Prostate gland (tissue), 2 donors: ENCODE measurements at regions not wholly inside any gene's neighbourhood (a gene's known extent, or its start where the extent isn't known, plus 50 kb on each side); places are given as distances from the start of the nearest gene placed in this dataset.

Experiments
- DNase-seq: peaks from one replicate; pipeline ENCODE4 v3.0.0-alpha.2; 2019; ENCODE audit warnings: low spot score
- H3K27ac ChIP-seq, 2 donors: fragments of 200-600 bp; sonication (generic); 2 replicates each; pipeline ENCODE4 v1.5.1; 2017 to 2019
- H3K27me3 ChIP-seq: fragments of 200-600 bp; sonication (generic); replicated peaks from 2 replicates; pipeline ENCODE4 v1.5.1; 2019; ENCODE audit not compliant: insufficient read depth
- H3K36me3 ChIP-seq, 2 donors: fragments of 200-600 bp; sonication (generic); 1 replicate in 1 of 2; 2 replicates in 1 of 2; pipeline versions ENCODE4 v1.5.1 to v1.8.1; 2017 to 2019
- H3K4me1 ChIP-seq: fragments of 200-600 bp; sonication (generic); replicated peaks from 2 replicates; pipeline ENCODE4 v1.5.1; 2019
- H3K4me3 ChIP-seq, 2 donors: fragments of 200-600 bp; sonication (generic); 2 replicates each; pipeline ENCODE4 v1.5.1; 2017 to 2019
- H3K9me3 ChIP-seq: fragments of 200-600 bp; sonication (generic); 2 replicates; pipeline ENCODE4 v1.5.1; 2017
- CTCF ChIP-seq, 4 experiments: fragments of 200-600 bp in 2 of 4; fragments of 450-650 bp in 2 of 4; sonication (generic) in 2 of 4; IDR thresholded peaks; 1 replicate in 3 of 4; 2 replicates in 1 of 4; pipeline ENCODE4 v1.5.1; 2016 to 2019; ENCODE audit warnings: antibody characterized with exemption in 4 of 4, mild to moderate bottlenecking in 2 of 4, moderate library complexity in 2 of 4
- POLR2A ChIP-seq: fragments of 450-650 bp; IDR thresholded peaks from one replicate; pipeline ENCODE4 v1.6.1; 2016; ENCODE audit warnings: antibody characterized with exemption, mild to moderate bottlenecking
- POLR2AphosphoS5 ChIP-seq: sonication (generic); formaldehyde crosslinking; IDR thresholded peaks from one replicate; pipeline ENCODE4 v1.6.1; 2017; ENCODE audit warnings: antibody characterized with exemption
- WGBS: methylation state at CpG from one replicate; pipeline ENCODE4 v1.1.5; 2018; 5-methylcytosine and 5-hydroxymethylcytosine counted together
- intact Hi-C: fragments of 100-400 bp; cut with DNase I; formaldehyde crosslinking; loops from one replicate; pipeline ENCODE4 v1.14.2; 2022

- no peak for DNase-seq
These were observed 1183.6 kb downstream of the BRD1 start for GRCh38 chr22:48644108-48644507.

DNA sequence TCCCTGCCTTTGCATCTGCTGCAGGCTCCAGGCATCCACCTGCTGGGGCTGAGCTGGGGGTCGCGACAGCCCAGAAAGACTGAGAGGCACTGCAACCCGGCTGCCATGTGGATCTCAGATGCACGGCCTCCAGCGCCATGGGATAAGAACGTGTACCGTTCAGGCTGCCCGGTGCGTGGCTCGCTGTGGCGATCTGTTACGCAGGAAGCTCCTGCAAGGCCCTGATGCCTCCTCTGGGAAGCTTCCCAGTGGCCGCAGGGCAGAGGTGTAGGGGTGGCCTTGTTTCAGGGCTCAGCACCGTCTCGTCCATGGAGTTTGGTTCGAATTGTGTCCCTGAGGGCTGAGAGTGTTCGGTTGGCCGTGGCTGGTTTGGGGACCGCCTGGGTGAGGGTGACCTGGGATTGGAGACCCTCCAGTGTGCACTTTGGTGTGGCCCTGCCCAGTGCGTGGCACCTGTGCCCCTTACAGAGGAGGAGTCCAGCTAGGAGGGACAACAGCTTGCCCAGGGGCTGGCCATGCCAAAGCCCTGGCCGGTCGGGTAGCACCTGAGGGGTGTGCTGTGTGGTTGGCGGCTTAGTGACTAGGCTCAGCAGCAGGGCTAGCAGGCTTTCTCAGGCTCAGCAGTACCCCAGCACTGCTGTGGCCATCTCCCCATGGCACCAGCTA lies 1184.5 kb downstream of the BRD1 start:
- no peak for TF ChIP-seq POLR2AphosphoS5
- TF ChIP-seq POLR2A: no peak
- no peak for TF ChIP-seq CTCF (IDR thresholded peaks at IDR 0.05)
- H3K4me3 ChIP-seq: no peak overlapping the region
- H3K9me3 ChIP-seq: no peaks in the 10 kb centered on the region
- no peak overlapping the region for H3K27ac ChIP-seq
- intact Hi-C loops: no loop called here
- DNase-seq: no peak
- H3K36me3 ChIP-seq: no peaks in the 10 kb centered on the region
- no peaks in the 10 kb centered on the region for H3K4me1 ChIP-seq
- 92% methylated on average over 19 of the region's 23 CpGs for WGBS
- no peaks in the 10 kb centered on the region for H3K27me3 ChIP-seq

More at GRCh38 chr22:48644108-48644507, 1183.6 kb downstream of the BRD1 start:
- intact Hi-C loops: no loop called here
- Histone ChIP-seq H3K36me3 (no peaks in the 10 kb centered on the region), H3K4me3 (no peak overlapping the region), H3K27me3 (no peaks in the 10 kb centered on the region), H3K9me3 (no peaks in the 10 kb centered on the region), H3K27ac (no peak overlapping the region), H3K4me1 (no peaks in the 10 kb centered on the region)
- TF ChIP-seq CTCF (IDR thresholded peaks at IDR 0.05) (no peak), POLR2AphosphoS5 (no peak), POLR2A (no peak)
- WGBS: 42% methylated on average over 9 of the region's 9 CpGs

- WGBS: 94% methylated on average over 6 of the region's 6 CpGs
- Histone ChIP-seq H3K9me3 (no peaks in the 10 kb centered on the region), H3K4me3 (no peak overlapping the region), H3K36me3 (no peaks in the 10 kb centered on the region), H3K27me3 (no peaks in the 10 kb centered on the region), H3K4me1 (no peaks in the 10 kb centered on the region), H3K27ac (no peak overlapping the region)
- no peak for TF ChIP-seq POLR2A
- no peak for TF ChIP-seq POLR2AphosphoS5
- no peak for TF ChIP-seq CTCF (IDR thresholded peaks at IDR 0.05)
- DNase-seq: no peak
- intact Hi-C loops: no loop called here
These were observed 1185.1 kb downstream of the BRD1 start for GRCh38 chr22:48642550-48642949.

DNA sequence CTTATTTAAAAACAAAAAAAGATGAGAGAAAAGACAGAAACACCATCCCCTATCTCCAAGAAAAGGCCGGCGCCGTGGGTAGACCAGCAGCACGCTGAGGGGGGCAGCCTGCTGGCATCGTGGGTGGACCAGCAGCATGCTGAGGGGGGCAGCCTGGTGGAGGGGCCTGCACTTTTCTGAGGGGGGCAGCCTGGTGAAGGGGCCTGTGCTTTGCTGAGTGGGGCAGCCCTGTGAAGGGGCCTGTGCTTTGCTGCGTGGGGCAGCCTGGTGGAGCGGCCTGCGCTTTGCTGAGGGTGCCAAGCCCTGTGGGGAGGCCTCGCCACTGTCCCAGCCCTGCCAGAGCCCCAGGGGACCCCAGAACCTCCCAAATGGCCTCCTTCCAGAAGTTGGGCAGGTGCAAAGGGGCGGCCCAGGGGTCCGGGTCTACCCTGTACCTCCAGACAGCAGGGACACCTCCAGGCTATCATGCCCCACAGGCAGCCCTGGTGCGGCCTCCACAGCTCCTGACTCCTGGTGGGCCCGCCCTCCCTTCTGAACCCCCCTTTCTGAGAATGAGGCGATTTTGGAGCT lies 1185.7 kb downstream of the BRD1 start:
- no peak for TF ChIP-seq POLR2AphosphoS5
- TF ChIP-seq POLR2A: no peak
- no peak for TF ChIP-seq CTCF (IDR thresholded peaks at IDR 0.05)
- DNase-seq: no peak
- no peaks in the 10 kb centered on the region for H3K9me3 ChIP-seq
- H3K27ac ChIP-seq: no peak overlapping the region
- H3K4me1 ChIP-seq: no peaks in the 10 kb centered on the region
- intact Hi-C loops: no loop called here
- no peaks in the 10 kb centered on the region for H3K27me3 ChIP-seq
- no peak overlapping the region for H3K4me3 ChIP-seq
- no peaks in the 10 kb centered on the region for H3K36me3 ChIP-seq
- WGBS: 91% methylated on average over 11 of the region's 14 CpGs
